ENCODE measurements at regions not wholly inside any gene's neighbourhood (a gene's known extent, or its start where the extent isn't known, plus 50 kb on each side); places are given as distances from the start of the nearest gene placed in this dataset.

DNA sequence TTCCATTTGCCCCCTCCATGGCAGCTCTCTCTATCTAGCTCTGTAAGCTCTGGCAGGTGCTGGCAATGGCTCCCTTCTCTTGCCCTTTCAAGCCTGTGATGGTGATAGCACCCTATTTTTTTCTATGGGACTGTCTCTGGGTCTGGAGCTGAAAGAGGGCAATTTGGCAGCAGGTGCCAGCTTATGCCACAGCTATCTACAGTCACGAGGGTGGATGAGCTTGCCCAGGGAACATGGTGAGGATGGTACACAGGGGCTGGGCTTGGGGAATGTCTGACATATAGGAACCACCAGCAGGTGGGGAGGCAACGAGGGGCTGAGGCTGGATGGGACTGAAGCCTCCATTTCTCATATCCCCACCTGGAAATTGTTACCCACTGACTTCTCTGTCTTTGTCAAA lies 175.4 kb upstream of the SYT13 start:
- no peak overlapping the region for H3K27ac ChIP-seq (replicated peaks)
- no peak for DNase-seq (ENCODE audit: low read depth in 1 of 2, low spot score in 1 of 2)
- no peaks in the 10 kb centered on the region for H3K27me3 ChIP-seq (ENCODE audit: insufficient read depth, poor library complexity, severe bottlenecking)
- no peak overlapping the region for H3K4me3 ChIP-seq (replicated peaks; ENCODE audit: insufficient read depth, low read length)
- TF ChIP-seq POLR2AphosphoS5 (IDR thresholded peaks at IDR 0.05; ENCODE audit: low read depth) = no peak
- TF ChIP-seq, protein P1, sequence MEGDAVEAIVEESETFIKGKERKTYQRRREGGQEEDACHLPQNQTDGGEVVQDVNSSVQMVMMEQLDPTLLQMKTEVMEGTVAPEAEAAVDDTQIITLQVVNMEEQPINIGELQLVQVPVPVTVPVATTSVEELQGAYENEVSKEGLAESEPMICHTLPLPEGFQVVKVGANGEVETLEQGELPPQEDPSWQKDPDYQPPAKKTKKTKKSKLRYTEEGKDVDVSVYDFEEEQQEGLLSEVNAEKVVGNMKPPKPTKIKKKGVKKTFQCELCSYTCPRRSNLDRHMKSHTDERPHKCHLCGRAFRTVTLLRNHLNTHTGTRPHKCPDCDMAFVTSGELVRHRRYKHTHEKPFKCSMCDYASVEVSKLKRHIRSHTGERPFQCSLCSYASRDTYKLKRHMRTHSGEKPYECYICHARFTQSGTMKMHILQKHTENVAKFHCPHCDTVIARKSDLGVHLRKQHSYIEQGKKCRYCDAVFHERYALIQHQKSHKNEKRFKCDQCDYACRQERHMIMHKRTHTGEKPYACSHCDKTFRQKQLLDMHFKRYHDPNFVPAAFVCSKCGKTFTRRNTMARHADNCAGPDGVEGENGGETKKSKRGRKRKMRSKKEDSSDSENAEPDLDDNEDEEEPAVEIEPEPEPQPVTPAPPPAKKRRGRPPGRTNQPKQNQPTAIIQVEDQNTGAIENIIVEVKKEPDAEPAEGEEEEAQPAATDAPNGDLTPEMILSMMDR (IDR thresholded peaks at IDR 0.05; ENCODE audit: insufficient read depth, low read length) = no peak
- TF ChIP-seq SPI1 (IDR thresholded peaks at IDR 0.05; ENCODE audit: borderline replicate concordance, low read depth) = no peak

- Histone ChIP-seq H3K4me3 (replicated peaks; ENCODE audit: insufficient read depth, low read length) (no peak overlapping the region), H3K27ac (replicated peaks) (no peak overlapping the region), H3K27me3 (ENCODE audit: insufficient read depth, poor library complexity, severe bottlenecking) (no peaks in the 10 kb centered on the region)
- peak in 1 of 2 experiments; percentile 16 for DNase-seq (ENCODE audit: low read depth in 1 of 2, low spot score in 1 of 2)
- TF ChIP-seq SPI1 (IDR thresholded peaks at IDR 0.05; ENCODE audit: borderline replicate concordance, low read depth) = no peak
- TF ChIP-seq, protein P1 (IDR thresholded peaks at IDR 0.05; ENCODE audit: insufficient read depth, low read length) = no peak
- TF ChIP-seq, protein P2, sequence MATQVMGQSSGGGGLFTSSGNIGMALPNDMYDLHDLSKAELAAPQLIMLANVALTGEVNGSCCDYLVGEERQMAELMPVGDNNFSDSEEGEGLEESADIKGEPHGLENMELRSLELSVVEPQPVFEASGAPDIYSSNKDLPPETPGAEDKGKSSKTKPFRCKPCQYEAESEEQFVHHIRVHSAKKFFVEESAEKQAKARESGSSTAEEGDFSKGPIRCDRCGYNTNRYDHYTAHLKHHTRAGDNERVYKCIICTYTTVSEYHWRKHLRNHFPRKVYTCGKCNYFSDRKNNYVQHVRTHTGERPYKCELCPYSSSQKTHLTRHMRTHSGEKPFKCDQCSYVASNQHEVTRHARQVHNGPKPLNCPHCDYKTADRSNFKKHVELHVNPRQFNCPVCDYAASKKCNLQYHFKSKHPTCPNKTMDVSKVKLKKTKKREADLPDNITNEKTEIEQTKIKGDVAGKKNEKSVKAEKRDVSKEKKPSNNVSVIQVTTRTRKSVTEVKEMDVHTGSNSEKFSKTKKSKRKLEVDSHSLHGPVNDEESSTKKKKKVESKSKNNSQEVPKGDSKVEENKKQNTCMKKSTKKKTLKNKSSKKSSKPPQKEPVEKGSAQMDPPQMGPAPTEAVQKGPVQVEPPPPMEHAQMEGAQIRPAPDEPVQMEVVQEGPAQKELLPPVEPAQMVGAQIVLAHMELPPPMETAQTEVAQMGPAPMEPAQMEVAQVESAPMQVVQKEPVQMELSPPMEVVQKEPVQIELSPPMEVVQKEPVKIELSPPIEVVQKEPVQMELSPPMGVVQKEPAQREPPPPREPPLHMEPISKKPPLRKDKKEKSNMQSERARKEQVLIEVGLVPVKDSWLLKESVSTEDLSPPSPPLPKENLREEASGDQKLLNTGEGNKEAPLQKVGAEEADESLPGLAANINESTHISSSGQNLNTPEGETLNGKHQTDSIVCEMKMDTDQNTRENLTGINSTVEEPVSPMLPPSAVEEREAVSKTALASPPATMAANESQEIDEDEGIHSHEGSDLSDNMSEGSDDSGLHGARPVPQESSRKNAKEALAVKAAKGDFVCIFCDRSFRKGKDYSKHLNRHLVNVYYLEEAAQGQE (IDR thresholded peaks at IDR 0.05; ENCODE audit: insufficient replicate concordance, low read depth) = no peak
- no peak for TF ChIP-seq POLR2AphosphoS5 (IDR thresholded peaks at IDR 0.05; ENCODE audit: low read depth)
- no peak for TF ChIP-seq GABPA (IDR thresholded peaks at IDR 0.05; ENCODE audit: low read depth)
Measured at GRCh38 chr11:45459491-45459890, 173.3 kb upstream of the SYT13 start.

GRCh38 chr11:45458269-45458668 lies 172.1 kb upstream of the SYT13 start:
- Histone ChIP-seq H3K4me3 (replicated peaks; ENCODE audit: insufficient read depth, low read length) (no peak overlapping the region), H3K27ac (replicated peaks) (no peak overlapping the region), H3K27me3 (ENCODE audit: insufficient read depth, poor library complexity, severe bottlenecking) (no peaks in the 10 kb centered on the region)
- DNase-seq (ENCODE audit: low read depth in 1 of 2, low spot score in 1 of 2) = no peak
- TF ChIP-seq SPI1 (IDR thresholded peaks at IDR 0.05; ENCODE audit: borderline replicate concordance, low read depth) (no peak), POLR2AphosphoS5 (IDR thresholded peaks at IDR 0.05; ENCODE audit: low read depth) (no peak)
- TF ChIP-seq, protein P1 (IDR thresholded peaks at IDR 0.05; ENCODE audit: insufficient read depth, low read length) = no peak
- TF ChIP-seq, protein P2 (IDR thresholded peaks at IDR 0.05; ENCODE audit: insufficient replicate concordance, low read depth) = no peak

DNA sequence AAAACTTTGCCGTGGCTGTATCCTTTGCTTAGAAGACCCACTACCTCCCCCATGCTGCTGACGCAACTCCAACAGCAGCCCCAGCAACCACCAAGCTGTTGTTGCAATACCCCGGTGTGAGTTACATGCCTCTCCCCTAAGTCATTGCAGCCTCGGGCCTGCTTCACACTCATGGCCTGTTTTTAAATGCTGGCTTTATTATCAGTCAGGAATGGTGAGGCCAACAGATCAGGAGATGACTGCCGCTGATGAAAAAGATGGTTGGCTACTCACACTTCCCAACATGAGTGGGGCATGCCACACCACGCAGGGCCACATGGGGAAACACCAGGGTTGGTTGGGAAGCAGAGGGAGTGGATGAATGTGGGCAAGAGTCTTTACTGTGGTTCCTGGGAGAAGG lies 171.5 kb upstream of the SYT13 start:
- 0 out of 2 replicates have a peak, but pooled peaks have one; percentile 31 for TF ChIP-seq POLR2AphosphoS5 (IDR thresholded peaks at IDR 0.05; ENCODE audit: low read depth)
- TF ChIP-seq, protein P1 (IDR thresholded peaks at IDR 0.05; ENCODE audit: insufficient read depth, low read length) = no peak
- peak; percentile 45 to 84 for DNase-seq (ENCODE audit: low read depth in 1 of 2, low spot score in 1 of 2)
- no peak overlapping the region for H3K4me3 ChIP-seq (replicated peaks; ENCODE audit: insufficient read depth, low read length)
- no peaks in the 10 kb centered on the region for H3K27me3 ChIP-seq (ENCODE audit: insufficient read depth, poor library complexity, severe bottlenecking)
- 0 out of 2 replicates have a peak overlapping the region, but pooled peaks have one; percentile 8 for H3K27ac ChIP-seq (replicated peaks)

Measured in HL-60 (cell line).